ENCODE measurements at regions not wholly inside any gene's neighbourhood (a gene's known extent, or its start where the extent isn't known, plus 50 kb on each side); places are given as distances from the start of the nearest gene placed in this dataset.
"Not testable (repeated sequence)": the region's sequence is repeated elsewhere in the genome, so short reads cannot be mapped to it uniquely, and the experiment has no call there.

DNA sequence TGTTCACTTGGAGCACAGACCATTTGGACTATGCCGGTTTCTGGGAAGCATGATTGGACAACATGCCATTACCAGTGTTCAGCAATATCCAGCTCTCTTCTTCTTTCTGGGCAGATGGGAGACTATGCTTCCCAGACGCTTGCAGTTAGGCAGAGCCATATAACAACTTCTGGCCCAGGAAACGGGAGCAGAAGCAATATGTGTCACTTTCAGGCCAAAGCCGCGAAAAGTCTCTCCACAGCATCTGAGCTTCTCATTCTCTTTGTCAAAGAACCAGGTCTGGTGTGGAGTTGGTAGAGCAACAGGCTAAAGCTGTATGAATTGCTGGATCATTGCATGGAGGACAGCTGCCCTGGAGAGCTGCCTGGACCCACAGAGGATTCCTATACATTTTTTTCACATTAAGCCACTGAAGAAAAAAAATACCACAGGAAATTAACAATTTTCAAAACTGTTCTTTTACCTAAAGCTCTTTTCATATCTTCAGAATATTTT lies 131.4 kb upstream of the FRG1 start:
- Histone ChIP-seq H3F3A (ENCODE audit: control insufficient read depth, insufficient read depth) (no peaks in the 10 kb centered on the region), H3K27me3 (ENCODE audit: control insufficient read depth, low read length) (no peaks in the 10 kb centered on the region), H3K79me2 (ENCODE audit: control insufficient read depth, low read length) (no peaks in the 10 kb centered on the region), H3K9me2 (replicated peaks; ENCODE audit: control insufficient read depth, low read length) (no peaks in the 10 kb centered on the region), H4K20me1 (ENCODE audit: control insufficient read depth, insufficient read depth, low read depth, low read length) (no peaks in the 10 kb centered on the region), H3K4me1 (ENCODE audit: control insufficient read depth, low read length) (no peaks in the 10 kb centered on the region), H3K36me3 (ENCODE audit: control insufficient read depth, low read length) (no peaks in the 10 kb centered on the region), H3K9me3 (ENCODE audit: control insufficient read depth, insufficient read depth, low read length) (no peaks in the 10 kb centered on the region; the same call in 1 of the 2 replicates), H3K27ac (ENCODE audit: low read depth, low read length) (no peak overlapping the region), H3K4me2 (ENCODE audit: low read length) (no peak overlapping the region), H3K4me3 (ENCODE audit: low read length) (no peak overlapping the region)
- TF ChIP-seq EZH2phosphoT487 (IDR thresholded peaks at IDR 0.05; ENCODE audit: borderline replicate concordance, low read length) = no peak
- TF ChIP-seq, protein P1, sequence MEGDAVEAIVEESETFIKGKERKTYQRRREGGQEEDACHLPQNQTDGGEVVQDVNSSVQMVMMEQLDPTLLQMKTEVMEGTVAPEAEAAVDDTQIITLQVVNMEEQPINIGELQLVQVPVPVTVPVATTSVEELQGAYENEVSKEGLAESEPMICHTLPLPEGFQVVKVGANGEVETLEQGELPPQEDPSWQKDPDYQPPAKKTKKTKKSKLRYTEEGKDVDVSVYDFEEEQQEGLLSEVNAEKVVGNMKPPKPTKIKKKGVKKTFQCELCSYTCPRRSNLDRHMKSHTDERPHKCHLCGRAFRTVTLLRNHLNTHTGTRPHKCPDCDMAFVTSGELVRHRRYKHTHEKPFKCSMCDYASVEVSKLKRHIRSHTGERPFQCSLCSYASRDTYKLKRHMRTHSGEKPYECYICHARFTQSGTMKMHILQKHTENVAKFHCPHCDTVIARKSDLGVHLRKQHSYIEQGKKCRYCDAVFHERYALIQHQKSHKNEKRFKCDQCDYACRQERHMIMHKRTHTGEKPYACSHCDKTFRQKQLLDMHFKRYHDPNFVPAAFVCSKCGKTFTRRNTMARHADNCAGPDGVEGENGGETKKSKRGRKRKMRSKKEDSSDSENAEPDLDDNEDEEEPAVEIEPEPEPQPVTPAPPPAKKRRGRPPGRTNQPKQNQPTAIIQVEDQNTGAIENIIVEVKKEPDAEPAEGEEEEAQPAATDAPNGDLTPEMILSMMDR (IDR thresholded peaks at IDR 0.05; ENCODE audit: low read depth, low read length, poor library complexity, severe bottlenecking) = no peak

DNA sequence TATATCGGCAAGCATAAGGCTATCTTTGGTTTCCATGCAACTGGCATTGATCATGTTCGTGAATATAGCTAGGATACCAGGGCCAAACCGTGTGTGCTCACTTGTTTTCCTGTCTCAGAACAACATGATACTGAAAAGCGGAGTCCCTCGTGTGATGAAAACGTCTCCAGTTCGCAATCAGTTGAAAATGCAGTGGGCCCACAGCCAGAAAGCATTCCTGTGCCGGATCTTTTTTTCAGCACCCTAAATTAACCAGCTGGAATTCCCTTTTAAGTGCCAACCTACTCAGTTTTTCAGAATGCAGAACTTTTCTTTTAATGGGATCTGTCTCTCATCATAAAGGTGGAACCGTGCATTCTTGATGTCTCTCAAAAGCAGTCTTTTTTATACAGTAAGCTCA lies 130.8 kb upstream of the FRG1 start:
- Histone ChIP-seq H3K9me3 (ENCODE audit: control insufficient read depth, insufficient read depth, low read length) (no peaks in the 10 kb centered on the region; the same call in 1 of the 2 replicates), H3K9me2 (replicated peaks; ENCODE audit: control insufficient read depth, low read length) (no peaks in the 10 kb centered on the region), H3K4me1 (ENCODE audit: control insufficient read depth, low read length) (no peaks in the 10 kb centered on the region), H3K27ac (ENCODE audit: low read depth, low read length) (no peak overlapping the region), H3F3A (ENCODE audit: control insufficient read depth, insufficient read depth) (no peaks in the 10 kb centered on the region), H3K79me2 (ENCODE audit: control insufficient read depth, low read length) (no peaks in the 10 kb centered on the region), H3K36me3 (ENCODE audit: control insufficient read depth, low read length) (no peaks in the 10 kb centered on the region), H3K4me3 (ENCODE audit: low read length) (no peak overlapping the region), H4K20me1 (ENCODE audit: control insufficient read depth, insufficient read depth, low read depth, low read length) (no peaks in the 10 kb centered on the region), H3K27me3 (ENCODE audit: control insufficient read depth, low read length) (no peaks in the 10 kb centered on the region), H3K4me2 (ENCODE audit: low read length) (no peak overlapping the region)
- TF ChIP-seq EZH2phosphoT487 (IDR thresholded peaks at IDR 0.05; ENCODE audit: borderline replicate concordance, low read length) = no peak
- TF ChIP-seq, protein P1 (IDR thresholded peaks at IDR 0.05; ENCODE audit: low read depth, low read length, poor library complexity, severe bottlenecking) = no peak

DNA sequence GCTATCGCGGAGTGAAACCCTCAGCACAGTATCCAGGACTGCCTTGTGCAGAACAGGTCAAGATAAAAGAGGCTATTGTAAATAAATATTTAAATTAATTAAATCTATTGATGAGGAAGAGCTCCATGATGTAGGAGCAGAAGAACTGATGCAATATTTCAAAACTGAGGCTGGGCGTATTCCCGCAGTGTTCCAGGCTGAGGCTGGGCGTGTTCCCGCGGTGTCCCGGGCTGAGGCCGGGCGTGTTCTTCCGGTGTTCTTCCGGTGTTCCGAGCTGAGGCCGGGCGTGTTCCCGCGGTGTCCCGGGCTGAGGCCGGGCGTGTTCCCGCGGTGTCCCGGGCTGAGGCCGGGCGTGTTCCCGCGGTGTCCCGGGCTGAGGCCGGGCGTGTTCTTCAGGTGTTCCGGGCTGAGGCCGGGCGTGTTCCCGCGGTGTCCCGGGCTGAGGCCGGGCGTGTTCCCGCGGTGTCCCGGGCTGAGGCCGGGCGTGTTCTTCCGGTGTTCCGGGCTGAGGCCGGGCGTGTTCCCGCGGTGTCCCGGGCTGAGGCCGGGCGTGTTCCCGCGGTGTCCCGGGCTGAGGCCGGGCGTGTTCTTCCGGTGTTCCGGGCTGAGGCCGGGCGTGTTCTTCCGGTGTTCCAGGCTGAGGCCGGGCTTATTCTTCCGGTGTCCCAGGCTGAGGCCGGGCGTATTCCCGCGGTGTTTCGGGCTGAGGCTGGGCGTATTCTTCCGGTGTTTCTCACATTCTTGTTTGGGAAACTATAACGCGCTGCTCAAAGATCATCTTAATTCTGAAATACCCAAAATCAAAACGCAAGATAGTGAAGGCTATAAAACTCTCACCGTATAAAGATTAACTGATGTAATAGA lies 130.1 kb upstream of the FRG1 start:
- not testable (repeated sequence) for H3F3A ChIP-seq (ENCODE audit: control insufficient read depth, insufficient read depth); H3K9me2 ChIP-seq (replicated peaks; ENCODE audit: control insufficient read depth, low read length); H3K4me2 ChIP-seq (ENCODE audit: low read length); H3K4me1 ChIP-seq (ENCODE audit: control insufficient read depth, low read length); H3K79me2 ChIP-seq (ENCODE audit: control insufficient read depth, low read length); H3K4me3 ChIP-seq (ENCODE audit: low read length); H3K27ac ChIP-seq (ENCODE audit: low read depth, low read length); H3K36me3 ChIP-seq (ENCODE audit: control insufficient read depth, low read length); H3K27me3 ChIP-seq (ENCODE audit: control insufficient read depth, low read length); H4K20me1 ChIP-seq (ENCODE audit: control insufficient read depth, insufficient read depth, low read depth, low read length); H3K9me3 ChIP-seq (ENCODE audit: control insufficient read depth, insufficient read depth, low read length)

All from DOHH2 (cell line).